Endothelial cell of umbilical vein (primary cell): ENCODE measurements at regions not wholly inside any gene's neighbourhood (a gene's known extent, or its start where the extent isn't known, plus 50 kb on each side); places are given as distances from the start of the nearest gene placed in this dataset.

Experiments
- BruUV-seq: library from RNA; stranded (reverse); fragments of 400-500 nt; replicated peaks from 2 replicates; lab custom pipeline; 2021; lab: Mats Ljungman, UMichigan
- CTCF ChIA-PET: fragments of 300-600, 350-600 bp; sonication (Branson Sonifier 250); formaldehyde crosslinking; loops from one replicate; lab custom pipeline; 2021; ENCODE audit warnings: antibody characterized with exemption, inconsistent platforms; lab: Charles Lee
- POLR2A ChIA-PET: fragments of 300-600, 350-600 bp; sonication (Branson Sonifier 250); formaldehyde crosslinking; loops from one replicate; lab custom pipeline; 2021; ENCODE audit warnings: antibody characterized with exemption, inconsistent platforms; lab: Charles Lee
- DNase-seq: peaks from one replicate; pipeline ENCODE4 v3.0.0-alpha.2; 2011; ENCODE audit warnings: low read depth, low spot score
- FAIRE-seq: peaks from 2 replicates; lab custom pipeline; 2011; peaks lifted over from hg19 to GRCh38; lab: Jason Lieb, UNC
- H2AFZ ChIP-seq: 2 replicates; pipeline ENCODE4 v1.6.0; 2012; ENCODE audit warnings: low read depth, low read length, control low read depth, inconsistent platforms
- H3K27ac ChIP-seq: 2 replicates; pipeline ENCODE4 v1.5.1; 2011; ENCODE audit warnings: low read depth, mild to moderate bottlenecking, control low read depth, low read length, moderate library complexity; ENCODE audit not compliant: insufficient read depth
- H3K27me3 ChIP-seq, 2 experiments: 2 replicates each; pipeline versions ENCODE4 v1.6.0 to v1.6.1; 2011; ENCODE audit warnings: low read length in 2 of 2, mixed read lengths in 1 of 2; ENCODE audit not compliant: control insufficient read depth in 2 of 2, insufficient read depth in 2 of 2
- H3K36me3 ChIP-seq, 2 experiments: 2 replicates in 1 of 2; 3 replicates in 1 of 2; pipeline ENCODE4 v1.5.1; 2011; ENCODE audit warnings: low read length in 2 of 2, mild to moderate bottlenecking in 1 of 2, moderate library complexity in 1 of 2; ENCODE audit not compliant: control insufficient read depth in 2 of 2, insufficient read depth in 2 of 2; ENCODE audit errors: extremely low read depth in 1 of 2
- H3K4me1 ChIP-seq: 3 replicates; pipeline ENCODE4 v1.5.1; 2011; ENCODE audit warnings: mild to moderate bottlenecking, low read length; ENCODE audit not compliant: control insufficient read depth, insufficient read depth; ENCODE audit errors: extremely low read depth
- H3K4me2 ChIP-seq: 2 replicates; pipeline ENCODE4 v1.6.1; 2011; ENCODE audit warnings: low read length, control low read depth, mixed read lengths; ENCODE audit not compliant: insufficient read depth
- H3K4me3 ChIP-seq, 3 experiments: fragments of 200-600 bp in 1 of 3; sonication (generic), shearing (Covaris generic) in 1 of 3; replicated peaks in 1 of 3; 2 replicates each; pipeline ENCODE4 v1.5.1; 2011 to 2016; ENCODE audit warnings: control low read depth in 3 of 3, low read length in 3 of 3, mild to moderate bottlenecking in 2 of 3, inconsistent platforms in 1 of 3, low read depth in 1 of 3, moderate library complexity in 1 of 3; ENCODE audit not compliant: insufficient read depth in 1 of 3
- H3K79me2 ChIP-seq: 2 replicates; pipeline ENCODE4 v1.6.0; 2012; ENCODE audit warnings: low read length, inconsistent platforms; ENCODE audit not compliant: control insufficient read depth, insufficient read depth
- H3K9ac ChIP-seq: replicated peaks from 2 replicates; pipeline ENCODE3; 2011; ENCODE audit warnings: low read length, control low read depth; ENCODE audit not compliant: insufficient read depth; ENCODE audit errors: extremely low read depth
- H3K9me1 ChIP-seq: replicated peaks from 3 replicates; pipeline ENCODE4 v1.6.0; 2011; ENCODE audit warnings: mild to moderate bottlenecking, low read length; ENCODE audit not compliant: control insufficient read depth, insufficient read depth; ENCODE audit errors: extremely low read depth
- H3K9me3 ChIP-seq: replicated peaks from 2 replicates; pipeline ENCODE4 v1.5.1; 2012; ENCODE audit warnings: low read length, inconsistent platforms; ENCODE audit not compliant: control insufficient read depth, insufficient read depth
- H4K20me1 ChIP-seq: replicated peaks from 2 replicates; pipeline ENCODE3; 2011; ENCODE audit warnings: mild to moderate bottlenecking, low read length; ENCODE audit not compliant: control insufficient read depth, insufficient read depth; ENCODE audit errors: extremely low read depth
- CTCF ChIP-seq, 2 donors: IDR thresholded peaks; 1 replicate in 1 of 2; 2 replicates in 1 of 2; pipeline ENCODE4 v1.5.1; 2011; ENCODE audit warnings: low read length in 2 of 2, mild to moderate bottlenecking in 2 of 2, moderate library complexity in 2 of 2, control low read depth in 1 of 2, inconsistent platforms in 1 of 2, low read depth in 1 of 2; ENCODE audit not compliant: insufficient read depth in 1 of 2; ENCODE audit errors: extremely low read depth in 1 of 2
- EZH2 ChIP-seq: IDR thresholded peaks from 2 replicates; pipeline ENCODE4 v1.6.1; 2012; ENCODE audit warnings: borderline replicate concordance, low read depth, mild to moderate bottlenecking, moderate library complexity, low read length, inconsistent platforms; ENCODE audit not compliant: severe bottlenecking
- FOS ChIP-seq: IDR thresholded peaks from 2 replicates; pipeline ENCODE4 v1.6.1; 2011; ENCODE audit warnings: mild to moderate bottlenecking, low read length, moderate library complexity, borderline replicate concordance; ENCODE audit not compliant: insufficient read depth
- GATA2 ChIP-seq: IDR thresholded peaks from 2 replicates; pipeline ENCODE4 v1.7.0; 2011; ENCODE audit warnings: low read depth, mild to moderate bottlenecking, moderate library complexity, mixed read lengths, low read length; ENCODE audit not compliant: insufficient read length, insufficient read depth
- JUN ChIP-seq: IDR thresholded peaks from 2 replicates; pipeline ENCODE4 v1.6.1; 2011; ENCODE audit warnings: borderline replicate concordance, low read depth; ENCODE audit not compliant: insufficient read length, insufficient read depth
- MAX ChIP-seq: IDR thresholded peaks from 2 replicates; pipeline ENCODE4 v1.6.1; 2011; ENCODE audit not compliant: insufficient read depth, insufficient read length
- MYC ChIP-seq: IDR thresholded peaks from one replicate; pipeline ENCODE4 v1.6.1; 2011; ENCODE audit warnings: mild to moderate bottlenecking, low read depth, low read length
- dilution Hi-C: fragments of 300-500 bp; cut with MboI; formaldehyde crosslinking; loops from one replicate; pipeline ENCODE4 v1.15.0; 2019; ENCODE audit warnings: low sequenced_read_pairs; ENCODE audit not compliant: extremely low pct_ligation_motif_present
- intact Hi-C: fragments of 100-400 bp; cut with micrococcal nuclease; formaldehyde crosslinking; loops from one replicate; pipeline ENCODE4 v1.10.0; 2022

GRCh38 chr4:123786920-123787319 lies 390.3 kb downstream of the SPRY1 start:
- TF ChIP-seq EZH2 (no peak), FOS (no peak), CTCF (IDR thresholded peaks at IDR 0.05; ENCODE audit: extremely low read depth in 1 of 2, insufficient read depth in 1 of 2, low read depth in 1 of 2, low read length in 2 of 2) (no peak), MYC (no peak), GATA2 (no peak), JUN (no peak), MAX (no peak)
- POLR2A ChIA-PET, result no interaction called here

More at GRCh38 chr4:123786920-123787319, 390.3 kb downstream of the SPRY1 start:
- Histone ChIP-seq H2AFZ (no peak overlapping the region), H3K9ac (no peak overlapping the region), H3K36me3 (no peaks in the 10 kb centered on the region), H3K4me2 (no peak overlapping the region), H3K27ac (no peak overlapping the region), H3K4me1 (peaks cover 8% of the 10 kb centered on the region), H3K9me1 (no peaks in the 10 kb centered on the region), H3K79me2 (no peaks in the 10 kb centered on the region), H3K4me3 (no peak overlapping the region), H4K20me1 (no peaks in the 10 kb centered on the region), H3K9me3 (no peaks in the 10 kb centered on the region), H3K27me3 (no peaks in the 10 kb centered on the region)
- DNase-seq, result no peak
- intact Hi-C loops (no loop called here), dilution Hi-C loops (no loop called here)
- BruUV-seq, result no TSS peak
- no peak for FAIRE-seq
- CTCF ChIA-PET, result interaction anchor here (1.0 kb wide), 1 partner anchor 14 kb away, joined by 5 read pairs; no protein-coding TSS in a partner anchor
